ENCODE measurements at regions not wholly inside any gene's neighbourhood (a gene's known extent, or its start where the extent isn't known, plus 50 kb on each side); places are given as distances from the start of the nearest gene placed in this dataset.

DNA sequence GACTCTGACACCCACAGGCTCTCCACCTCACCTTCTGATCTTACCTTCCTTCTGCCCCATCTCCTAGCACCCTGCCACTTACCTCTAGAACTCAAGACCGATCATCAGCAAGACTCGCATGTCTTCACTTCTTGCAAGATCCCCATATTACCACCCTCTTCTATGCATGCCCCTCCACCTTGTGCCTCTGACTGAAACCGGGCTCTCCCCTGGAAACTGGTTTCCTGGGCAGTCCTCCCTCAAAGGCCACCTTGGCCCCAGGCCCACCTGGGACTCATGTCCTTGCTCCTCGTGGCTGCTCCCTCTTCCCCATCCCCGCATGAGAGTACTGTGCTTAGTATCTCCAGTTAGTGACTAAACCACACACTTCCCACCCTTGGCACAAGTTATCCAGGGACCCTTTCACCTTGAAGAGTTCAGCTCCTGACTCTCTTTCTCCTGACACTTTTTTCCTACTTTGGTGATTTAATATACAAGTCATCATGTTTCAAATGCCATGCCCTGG is 136.7 kb downstream of the SPATA19 start:
- TF ChIP-seq, protein P1, sequence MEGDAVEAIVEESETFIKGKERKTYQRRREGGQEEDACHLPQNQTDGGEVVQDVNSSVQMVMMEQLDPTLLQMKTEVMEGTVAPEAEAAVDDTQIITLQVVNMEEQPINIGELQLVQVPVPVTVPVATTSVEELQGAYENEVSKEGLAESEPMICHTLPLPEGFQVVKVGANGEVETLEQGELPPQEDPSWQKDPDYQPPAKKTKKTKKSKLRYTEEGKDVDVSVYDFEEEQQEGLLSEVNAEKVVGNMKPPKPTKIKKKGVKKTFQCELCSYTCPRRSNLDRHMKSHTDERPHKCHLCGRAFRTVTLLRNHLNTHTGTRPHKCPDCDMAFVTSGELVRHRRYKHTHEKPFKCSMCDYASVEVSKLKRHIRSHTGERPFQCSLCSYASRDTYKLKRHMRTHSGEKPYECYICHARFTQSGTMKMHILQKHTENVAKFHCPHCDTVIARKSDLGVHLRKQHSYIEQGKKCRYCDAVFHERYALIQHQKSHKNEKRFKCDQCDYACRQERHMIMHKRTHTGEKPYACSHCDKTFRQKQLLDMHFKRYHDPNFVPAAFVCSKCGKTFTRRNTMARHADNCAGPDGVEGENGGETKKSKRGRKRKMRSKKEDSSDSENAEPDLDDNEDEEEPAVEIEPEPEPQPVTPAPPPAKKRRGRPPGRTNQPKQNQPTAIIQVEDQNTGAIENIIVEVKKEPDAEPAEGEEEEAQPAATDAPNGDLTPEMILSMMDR (IDR thresholded peaks at IDR 0.05) = no peak
- no peak for TF ChIP-seq SIN3A (IDR thresholded peaks at IDR 0.05; ENCODE audit: borderline replicate concordance, insufficient read depth, low read depth, low read length)
- TF ChIP-seq, protein P2, sequence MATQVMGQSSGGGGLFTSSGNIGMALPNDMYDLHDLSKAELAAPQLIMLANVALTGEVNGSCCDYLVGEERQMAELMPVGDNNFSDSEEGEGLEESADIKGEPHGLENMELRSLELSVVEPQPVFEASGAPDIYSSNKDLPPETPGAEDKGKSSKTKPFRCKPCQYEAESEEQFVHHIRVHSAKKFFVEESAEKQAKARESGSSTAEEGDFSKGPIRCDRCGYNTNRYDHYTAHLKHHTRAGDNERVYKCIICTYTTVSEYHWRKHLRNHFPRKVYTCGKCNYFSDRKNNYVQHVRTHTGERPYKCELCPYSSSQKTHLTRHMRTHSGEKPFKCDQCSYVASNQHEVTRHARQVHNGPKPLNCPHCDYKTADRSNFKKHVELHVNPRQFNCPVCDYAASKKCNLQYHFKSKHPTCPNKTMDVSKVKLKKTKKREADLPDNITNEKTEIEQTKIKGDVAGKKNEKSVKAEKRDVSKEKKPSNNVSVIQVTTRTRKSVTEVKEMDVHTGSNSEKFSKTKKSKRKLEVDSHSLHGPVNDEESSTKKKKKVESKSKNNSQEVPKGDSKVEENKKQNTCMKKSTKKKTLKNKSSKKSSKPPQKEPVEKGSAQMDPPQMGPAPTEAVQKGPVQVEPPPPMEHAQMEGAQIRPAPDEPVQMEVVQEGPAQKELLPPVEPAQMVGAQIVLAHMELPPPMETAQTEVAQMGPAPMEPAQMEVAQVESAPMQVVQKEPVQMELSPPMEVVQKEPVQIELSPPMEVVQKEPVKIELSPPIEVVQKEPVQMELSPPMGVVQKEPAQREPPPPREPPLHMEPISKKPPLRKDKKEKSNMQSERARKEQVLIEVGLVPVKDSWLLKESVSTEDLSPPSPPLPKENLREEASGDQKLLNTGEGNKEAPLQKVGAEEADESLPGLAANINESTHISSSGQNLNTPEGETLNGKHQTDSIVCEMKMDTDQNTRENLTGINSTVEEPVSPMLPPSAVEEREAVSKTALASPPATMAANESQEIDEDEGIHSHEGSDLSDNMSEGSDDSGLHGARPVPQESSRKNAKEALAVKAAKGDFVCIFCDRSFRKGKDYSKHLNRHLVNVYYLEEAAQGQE (IDR thresholded peaks at IDR 0.05; ENCODE audit: insufficient read depth in 1 of 2, low read depth in 2 of 2, low read length in 1 of 2) = no peak

All from Panc1 (cell line).